HEK293 (cell line): ENCODE measurements at regions not wholly inside any gene's neighbourhood (a gene's known extent, or its start where the extent isn't known, plus 50 kb on each side); places are given as distances from the start of the nearest gene placed in this dataset.

Experiments used
- CTCF ChIP-seq: fragments of 450-650 bp; formaldehyde crosslinking; IDR thresholded peaks from 2 replicates; pipeline ENCODE4 v1.5.1; 2016; ENCODE audit warnings: missing biosample characterization, missing genetic modification characterization
- KLF1 ChIP-seq: fragments of 450-650 bp; formaldehyde crosslinking; IDR thresholded peaks from 2 replicates; pipeline ENCODE4 v1.5.1; 2016; ENCODE audit warnings: missing biosample characterization, missing genetic modification characterization
- REPIN1 ChIP-seq: fragments of 450-650 bp; formaldehyde crosslinking; IDR thresholded peaks from 2 replicates; pipeline ENCODE4 v1.5.1; 2017; ENCODE audit warnings: missing biosample characterization, missing genetic modification characterization, low read depth
- REST ChIP-seq: fragments of 450-650 bp; formaldehyde crosslinking; IDR thresholded peaks from 2 replicates; pipeline ENCODE4 v1.5.1; 2016; ENCODE audit warnings: missing biosample characterization, missing genetic modification characterization
- ZBTB21 ChIP-seq: fragments of 450-650 bp; formaldehyde crosslinking; IDR thresholded peaks from 2 replicates; pipeline ENCODE4 v1.5.1; 2017; ENCODE audit warnings: missing biosample characterization, missing genetic modification characterization
- ZBTB44 ChIP-seq: fragments of 450-650 bp; IDR thresholded peaks from 2 replicates; pipeline ENCODE4 v1.5.1; 2018; ENCODE audit warnings: missing biosample characterization, mild to moderate bottlenecking, missing genetic modification characterization
- ZNF426 ChIP-seq: fragments of 450-650 bp; formaldehyde crosslinking; IDR thresholded peaks from 2 replicates; pipeline ENCODE4 v1.5.1; 2017; ENCODE audit warnings: missing biosample characterization, missing genetic modification characterization, mild to moderate bottlenecking, inconsistent platforms, moderate library complexity
- ZNF433 ChIP-seq: fragments of 450-650 bp; formaldehyde crosslinking; IDR thresholded peaks from 2 replicates; pipeline ENCODE4 v1.5.1; 2016; ENCODE audit warnings: missing biosample characterization, missing genetic modification characterization, low read depth
- ZSCAN18 ChIP-seq: fragments of 450-650 bp; formaldehyde crosslinking; IDR thresholded peaks from 2 replicates; pipeline ENCODE4 v1.5.1; 2016; ENCODE audit warnings: missing biosample characterization, missing genetic modification characterization
- ZSCAN23 ChIP-seq: fragments of 450-650 bp; formaldehyde crosslinking; IDR thresholded peaks from 2 replicates; pipeline ENCODE4 v1.5.1; 2016; ENCODE audit warnings: missing biosample characterization, missing genetic modification characterization

GRCh38 chr10:128969551-128969950 is 497.5 kb upstream of the MGMT start:
- TF ChIP-seq ZSCAN18 (tag by site-specific recombination) (no peak), ZSCAN23 (tag by site-specific recombination) (no peak), ZNF433 (no peak), CTCF (tag by site-specific recombination) (no peak), REST (tag by site-specific recombination) (no peak), ZBTB21 (tag by site-specific recombination) (no peak), ZNF426 (no peak), REPIN1 (tag by site-specific recombination) (no peak), KLF1 (tag by site-specific recombination) (no peak), ZBTB44 (tag by site-specific recombination) (no peak)
